GM12801 (cell line): ENCODE measurements at regions not wholly inside any gene's neighbourhood (a gene's known extent, or its start where the extent isn't known, plus 50 kb on each side); places are given as distances from the start of the nearest gene placed in this dataset.

ENCODE experiments used
- CTCF ChIP-seq: IDR thresholded peaks from one replicate; pipeline ENCODE4 v1.5.1; 2011; ENCODE audit warnings: control low read depth; ENCODE audit not compliant: insufficient read length; ENCODE audit errors: extremely low read depth

GRCh38 chr6:6728169-6728941, 139.8 kb downstream of the LY86 start:
- no peak for TF ChIP-seq CTCF

- TF ChIP-seq CTCF: no peak
These were observed 141.5 kb downstream of the LY86 start for GRCh38 chr6:6729971-6730370.

GRCh38 chr6:6730831-6731230, 142.3 kb downstream of the LY86 start:
- no peak for TF ChIP-seq CTCF

- no peak for TF ChIP-seq CTCF
These were observed 146.3 kb downstream of the LY86 start for GRCh38 chr6:6734479-6735465.

- no peak for TF ChIP-seq CTCF
These were observed 148.5 kb downstream of the LY86 start for GRCh38 chr6:6736791-6737654.

GRCh38 chr6:6737671-6738070, 149.2 kb downstream of the LY86 start:
- TF ChIP-seq CTCF: no peak
